ENCODE measurements at regions not wholly inside any gene's neighbourhood (a gene's known extent, or its start where the extent isn't known, plus 50 kb on each side); places are given as distances from the start of the nearest gene placed in this dataset.

DNA sequence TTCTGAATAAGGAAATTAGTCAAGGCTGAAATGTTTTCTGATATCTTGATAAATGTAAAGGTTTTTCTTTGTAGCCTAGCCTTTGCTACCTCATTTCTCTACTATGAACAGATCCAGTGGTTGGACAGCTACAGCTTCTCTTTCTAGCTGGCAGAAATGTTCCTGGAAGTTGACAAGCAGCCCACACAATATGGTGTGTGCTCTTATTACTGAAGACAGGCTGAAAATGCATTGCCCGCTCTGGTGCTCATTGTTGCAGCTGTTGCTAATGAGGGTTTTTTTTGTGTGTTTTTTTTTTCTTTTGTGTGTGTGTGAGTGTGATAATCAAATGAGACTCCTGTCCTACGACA lies 844.3 kb upstream of the SEMA6D start:
- no peak for TF ChIP-seq CTCF (IDR thresholded peaks at IDR 0.05)
- DNase-seq: no peak
- intact Hi-C loops (cut with DNase I): no loop called here
- H3K4me3 ChIP-seq: no peak overlapping the region
- no peak overlapping the region for H3K27ac ChIP-seq
- H3K9me3 ChIP-seq: no peaks in the 10 kb centered on the region
- no peaks in the 10 kb centered on the region for H3K36me3 ChIP-seq
- no peaks in the 10 kb centered on the region for H3K27me3 ChIP-seq
- WGBS, 2 donors: 85 to 87% methylated on average over 2 of the region's 2 CpGs
- no peak for ATAC-seq
- H3K4me1 ChIP-seq: no peaks in the 10 kb centered on the region

DNA sequence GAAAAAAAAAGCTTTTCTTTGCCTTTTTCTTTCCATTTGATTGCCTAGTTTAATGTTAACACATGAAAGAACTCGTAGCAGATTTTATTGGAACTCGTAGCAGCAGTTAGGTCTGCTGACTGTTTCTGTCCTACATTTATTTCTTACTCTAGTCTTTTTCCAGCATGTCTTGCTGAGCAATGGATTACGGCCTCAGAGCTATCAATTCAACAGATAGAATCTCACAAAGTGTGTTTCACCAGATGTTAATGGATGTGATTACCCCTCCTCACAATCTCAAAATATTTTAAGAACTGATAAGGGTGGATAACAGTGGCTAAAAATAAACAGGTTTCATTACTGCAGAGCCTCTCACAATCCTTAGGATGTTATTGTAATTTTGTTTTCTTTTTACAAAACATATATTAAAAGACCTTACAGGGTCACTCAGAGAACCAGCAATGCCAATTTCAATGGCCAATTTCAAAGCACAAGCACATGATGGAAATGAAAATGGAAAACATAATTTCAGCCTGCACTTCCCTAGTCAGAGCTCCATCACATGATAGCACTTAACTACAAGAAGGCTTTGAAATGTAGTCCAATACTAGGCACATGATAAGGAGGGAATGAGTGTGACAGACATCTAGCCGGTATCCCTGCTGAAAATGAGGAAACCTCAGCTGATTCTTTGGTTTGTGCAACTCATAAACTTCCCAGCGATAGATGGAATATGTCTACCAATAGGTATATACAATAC lies 838.1 kb upstream of the SEMA6D start:
- H3K27me3 ChIP-seq: no peaks in the 10 kb centered on the region
- intact Hi-C loops (cut with DNase I): no loop called here
- TF ChIP-seq CTCF (IDR thresholded peaks at IDR 0.05): no peak
- H3K4me1 ChIP-seq: peaks cover 0 to 7% (median 0%) of the 10 kb centered on the region in 9 donors
- DNase-seq: no peak
- 6 to 17% methylated on average over 5 of the region's 5 CpGs for WGBS, 2 donors
- peaks cover 0 to 15% (median 0%) of the 10 kb centered on the region in 11 donors for H3K9me3 ChIP-seq
- ATAC-seq: no peak
- H3K36me3 ChIP-seq: no peaks in the 10 kb centered on the region
- H3K4me3 ChIP-seq: no peak overlapping the region
- no peak overlapping the region for H3K27ac ChIP-seq

GRCh38 chr15:46880791-46881190 lies 836.5 kb upstream of the SEMA6D start:
- no peak for ATAC-seq
- H3K27ac ChIP-seq: no peak overlapping the region
- H3K27me3 ChIP-seq: no peaks in the 10 kb centered on the region
- 71 to 84% methylated on average over 2 of the region's 2 CpGs for WGBS, 2 donors
- no peak overlapping the region for H3K4me3 ChIP-seq
- intact Hi-C loops (cut with DNase I): no loop called here
- H3K4me1 ChIP-seq: peaks cover 0 to 7% (median 0%) of the 10 kb centered on the region in 9 donors
- no peaks in the 10 kb centered on the region for H3K36me3 ChIP-seq
- DNase-seq: no peak
- H3K9me3 ChIP-seq: peaks cover 0 to 22% (median 0%) of the 10 kb centered on the region in 11 donors
- no peak for TF ChIP-seq CTCF (IDR thresholded peaks at IDR 0.05)

DNA sequence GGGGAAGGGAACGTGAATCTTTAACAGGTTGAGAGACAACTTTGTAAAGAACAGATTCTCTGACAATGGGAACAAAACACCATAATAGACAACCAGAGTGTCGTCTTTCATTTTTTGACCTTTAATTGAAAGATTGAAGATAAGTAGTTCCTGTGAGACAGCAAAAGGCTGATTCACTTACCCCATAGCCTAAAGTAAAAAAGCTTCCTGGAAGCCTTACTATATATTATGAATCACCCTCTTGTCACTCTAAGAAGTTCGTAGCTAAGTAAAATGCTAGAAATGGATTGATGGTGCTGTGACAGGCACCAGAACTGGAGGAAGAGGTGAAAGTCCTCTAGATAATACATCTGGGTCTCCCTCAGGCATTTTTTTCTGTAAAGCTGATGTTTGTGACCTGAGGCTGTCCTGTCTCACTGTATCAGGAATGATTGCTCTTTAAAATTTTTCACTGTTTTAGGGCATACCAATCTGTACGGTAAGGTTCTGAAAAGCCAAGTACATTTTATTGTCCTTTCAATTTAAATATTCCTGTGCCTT lies 824.6 kb upstream of the SEMA6D start:
- Histone ChIP-seq H3K4me3 (no peak overlapping the region), H3K9me3 (peaks cover 0 to 9% (median 0%) of the 10 kb centered on the region in 11 donors), H3K27ac (no peak overlapping the region), H3K36me3 (no peaks in the 10 kb centered on the region), H3K27me3 (no peaks in the 10 kb centered on the region), H3K4me1 (no peaks in the 10 kb centered on the region)
- WGBS, 2 donors: 47 to 48% methylated on average over 4 of the region's 4 CpGs
- ATAC-seq (no peak), DNase-seq (no peak)
- no peak for TF ChIP-seq CTCF (IDR thresholded peaks at IDR 0.05)
- intact Hi-C loops (cut with DNase I): loop anchor here in 1 of 10 donors (10.0 kb wide), 1 partner anchor 62 kb away; no protein-coding TSS in a partner anchor

Measured in heart right ventricle (tissue), 16 donors.